ENCODE measurements at regions not wholly inside any gene's neighbourhood (a gene's known extent, or its start where the extent isn't known, plus 50 kb on each side); places are given as distances from the start of the nearest gene placed in this dataset.
A peak's percentile ranks its signal among the peaks of the same experiment; 100 is the strongest.
"Not testable (repeated sequence)": the region's sequence is repeated elsewhere in the genome, so short reads cannot be mapped to it uniquely, and the experiment has no call there.

DNA sequence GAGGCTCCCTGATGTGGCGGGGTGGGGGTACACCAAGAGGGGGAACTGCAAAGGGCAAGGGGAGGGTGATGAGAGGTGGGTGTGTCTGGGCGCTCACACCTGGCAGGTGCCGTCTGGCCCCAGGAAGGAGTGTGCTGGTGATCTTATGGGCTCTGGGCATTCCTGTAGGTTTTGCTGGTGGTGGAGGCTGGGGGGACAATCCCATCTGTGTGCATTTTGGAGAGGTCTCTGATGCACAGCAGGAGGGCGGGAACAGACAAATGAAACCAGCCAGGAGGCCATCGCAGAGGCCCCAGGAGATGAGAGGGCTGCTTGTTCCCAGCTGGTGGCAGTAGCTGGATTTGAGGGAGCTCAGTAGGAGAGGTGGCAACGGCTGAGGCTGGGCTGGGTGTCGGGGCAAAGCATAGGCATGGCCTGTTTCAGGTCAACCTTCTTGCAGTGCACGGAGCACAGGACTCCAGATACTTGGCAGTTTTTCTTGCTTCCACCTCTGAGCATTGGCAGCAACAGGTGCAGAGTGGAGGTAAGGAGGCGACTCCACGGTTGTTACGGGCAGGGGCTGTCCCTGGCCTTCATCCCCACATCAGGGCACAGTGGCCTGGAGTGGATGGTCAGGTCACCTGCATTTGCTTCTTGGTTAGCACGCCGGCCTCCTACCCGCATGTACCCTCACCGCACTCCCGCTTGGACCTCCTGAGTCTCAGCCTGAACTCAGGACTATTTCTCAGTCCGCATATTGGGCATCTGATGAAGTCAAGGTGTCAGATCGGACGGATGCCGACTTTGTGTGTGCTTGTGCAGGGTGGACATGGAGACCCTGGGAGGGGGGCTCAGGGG, 194.2 kb upstream of the HDAC4 start:
- no peak for FAIRE-seq
- DNase-seq (ENCODE audit: low spot score), result no peak

DNA sequence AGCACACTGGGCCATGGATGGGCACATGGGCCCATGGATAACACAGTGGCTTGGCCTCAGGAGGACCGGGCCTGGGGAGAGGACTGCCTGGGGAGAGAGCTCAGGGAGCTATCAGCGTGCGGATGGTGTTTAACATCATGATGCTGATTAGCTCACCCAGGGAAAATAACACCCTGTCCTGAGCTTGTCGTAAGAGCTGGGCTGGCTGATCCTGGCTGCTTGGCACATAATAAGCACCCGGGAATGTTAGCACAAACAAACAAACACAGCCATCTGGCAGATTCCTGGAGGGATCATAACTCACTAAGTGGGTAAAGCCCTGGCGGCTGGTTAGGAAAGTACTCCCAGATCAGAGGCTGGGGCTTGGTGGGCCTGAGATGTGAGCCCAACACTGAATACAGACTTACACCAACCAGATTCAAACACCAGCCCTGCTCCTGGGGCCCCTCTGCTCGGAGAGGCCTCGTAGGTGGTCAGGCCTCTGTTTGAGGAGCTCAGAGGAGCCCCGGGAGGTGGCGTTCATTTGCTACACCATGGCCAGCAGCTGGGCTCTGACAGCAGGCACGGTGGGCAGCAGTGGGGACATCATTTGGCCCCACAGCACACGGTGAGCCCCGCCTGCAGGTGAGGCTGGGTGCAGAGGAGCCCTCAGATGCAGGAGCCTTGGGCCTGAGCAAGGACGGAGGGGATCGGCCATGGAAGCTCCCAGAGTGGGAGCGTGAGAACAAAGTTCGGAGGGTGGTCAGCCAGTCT, 193.4 kb upstream of the HDAC4 start:
- DNase-seq (ENCODE audit: low spot score) (no peak), FAIRE-seq (no peak)

DNA sequence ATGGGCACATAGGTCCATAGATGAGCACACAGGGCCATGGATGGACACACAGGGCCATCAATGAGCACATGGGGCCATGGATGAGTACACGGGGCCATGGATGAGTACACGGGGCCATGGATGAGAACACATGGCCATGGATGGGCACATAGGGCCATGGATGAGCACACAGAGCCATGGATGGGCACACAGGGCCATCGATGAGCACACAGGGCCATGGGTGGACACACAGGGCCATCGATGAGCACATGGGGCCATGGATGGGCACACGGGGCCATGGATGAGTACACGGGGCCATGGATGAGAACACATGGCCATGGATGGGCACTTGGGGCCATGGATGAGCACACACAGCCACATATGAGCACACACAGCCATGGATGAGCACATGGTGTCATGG, 192.6 kb upstream of the HDAC4 start:
- DNase-seq (ENCODE audit: low spot score) (no peak), FAIRE-seq (no peak)

DNA sequence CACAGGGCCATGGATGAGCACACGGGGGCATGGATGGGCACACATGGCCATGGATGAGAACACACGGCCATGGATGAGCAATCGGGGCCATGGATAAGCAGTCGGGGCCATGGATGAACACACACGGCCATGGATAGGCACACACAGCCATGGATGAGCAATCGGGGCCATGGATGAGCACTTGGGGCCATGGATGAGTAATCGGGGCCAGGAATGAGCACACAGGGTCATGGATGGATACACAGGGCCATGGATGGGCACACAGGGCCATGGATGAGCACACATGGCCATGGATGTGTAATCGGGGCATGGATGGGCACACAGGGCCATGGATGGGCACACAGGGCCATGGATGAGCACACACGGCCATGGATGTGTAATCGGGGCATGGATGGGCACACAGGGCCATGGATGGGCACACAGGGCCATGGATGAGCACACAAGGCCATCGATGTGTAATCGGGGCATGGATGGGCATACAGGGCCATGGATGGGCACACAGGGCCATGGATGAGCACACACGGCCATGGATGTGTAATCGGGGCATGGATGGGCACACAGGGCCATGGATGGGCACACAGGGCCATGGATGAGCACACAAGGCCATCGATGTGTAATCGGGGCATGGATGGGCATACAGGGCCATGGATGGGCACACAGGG, 191.9 kb upstream of the HDAC4 start:
- peak; percentile 5 for FAIRE-seq
- not testable (repeated sequence) for DNase-seq (ENCODE audit: low spot score)

DNA sequence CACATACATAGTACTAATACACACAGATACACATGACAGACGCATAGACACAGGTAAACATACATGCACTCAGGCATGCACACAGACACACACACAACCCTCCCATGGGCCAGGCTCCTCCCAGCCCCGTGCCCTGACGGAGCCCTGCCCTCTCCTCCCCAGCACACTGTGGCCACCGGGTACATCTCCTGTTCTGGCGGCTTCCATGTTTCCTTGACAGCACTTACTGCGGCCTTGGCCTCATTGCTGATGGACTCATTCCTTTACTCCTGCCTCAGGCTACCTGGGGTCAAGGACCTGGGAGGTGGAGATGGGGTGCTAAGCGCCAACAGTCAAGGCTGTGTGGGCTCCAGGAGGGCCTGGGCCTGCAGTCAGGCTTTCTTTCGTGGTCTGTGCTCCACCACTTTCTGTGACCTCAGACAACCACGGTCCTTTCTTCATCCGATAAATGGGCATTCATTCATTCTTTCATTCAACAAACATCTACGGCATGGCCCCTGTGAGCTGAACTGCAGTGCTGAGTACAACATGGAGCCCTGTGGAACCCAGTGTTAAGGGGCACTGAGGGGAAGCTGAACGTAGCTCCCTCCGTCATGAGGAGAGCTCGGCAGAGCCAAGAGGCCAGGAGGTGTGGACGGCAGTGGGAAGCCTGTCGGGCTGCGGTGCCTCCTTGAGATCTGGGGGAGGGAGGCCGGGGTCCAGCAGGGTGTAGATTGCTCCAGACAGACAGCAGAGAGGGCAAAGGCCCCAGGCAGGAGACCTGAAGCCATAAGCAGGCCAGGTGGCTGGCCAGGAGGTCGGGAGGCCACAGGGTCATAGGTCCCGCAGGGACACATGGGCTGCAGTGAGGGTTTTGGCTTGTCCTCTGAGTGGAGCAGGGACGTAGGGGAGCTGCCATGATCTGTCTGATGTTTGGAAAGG, 190.4 kb upstream of the HDAC4 start:
- no peak for DNase-seq (ENCODE audit: low spot score)
- FAIRE-seq, result no peak

DNA sequence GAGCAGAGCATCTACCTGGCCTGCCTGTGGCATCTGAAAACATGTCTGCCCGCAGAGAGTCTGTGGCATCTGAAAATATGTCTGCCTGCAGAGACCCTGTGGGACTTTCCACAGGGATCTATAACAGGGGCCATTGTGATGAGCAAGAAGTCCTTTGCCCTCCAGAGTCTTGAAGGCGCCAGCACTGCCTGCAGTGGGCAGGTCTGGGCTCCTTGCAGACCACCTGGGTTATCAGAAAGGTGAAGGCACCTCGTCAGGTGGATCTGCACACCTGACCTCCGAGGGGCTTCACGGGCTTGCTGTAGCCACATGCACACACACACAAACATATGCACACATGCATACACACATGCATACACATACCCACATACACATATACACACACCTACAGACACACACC, 189.5 kb upstream of the HDAC4 start:
- no peak for DNase-seq (ENCODE audit: low spot score)
- FAIRE-seq, result no peak

DNA sequence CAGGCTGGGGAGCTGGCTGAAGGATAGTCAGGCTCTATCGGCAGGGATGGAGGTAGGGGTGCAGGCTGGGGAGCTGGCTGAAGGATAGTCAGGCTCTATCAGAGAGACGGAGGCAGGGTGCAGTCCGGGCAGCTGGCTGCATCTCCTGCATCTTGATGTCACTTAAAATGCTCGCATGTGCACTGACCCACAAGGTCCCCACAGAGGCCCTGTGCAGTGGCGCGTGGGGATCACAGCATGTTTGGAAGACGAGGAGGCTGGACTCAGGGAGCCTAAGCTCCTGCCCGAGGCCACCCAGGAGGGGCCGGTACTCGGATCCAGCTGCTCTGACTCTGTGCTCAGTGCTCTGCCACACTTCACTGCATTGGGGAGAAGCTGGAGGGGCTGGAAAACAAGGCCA, 189.0 kb upstream of the HDAC4 start:
- no peak for FAIRE-seq
- no peak for DNase-seq (ENCODE audit: low spot score)

DNA sequence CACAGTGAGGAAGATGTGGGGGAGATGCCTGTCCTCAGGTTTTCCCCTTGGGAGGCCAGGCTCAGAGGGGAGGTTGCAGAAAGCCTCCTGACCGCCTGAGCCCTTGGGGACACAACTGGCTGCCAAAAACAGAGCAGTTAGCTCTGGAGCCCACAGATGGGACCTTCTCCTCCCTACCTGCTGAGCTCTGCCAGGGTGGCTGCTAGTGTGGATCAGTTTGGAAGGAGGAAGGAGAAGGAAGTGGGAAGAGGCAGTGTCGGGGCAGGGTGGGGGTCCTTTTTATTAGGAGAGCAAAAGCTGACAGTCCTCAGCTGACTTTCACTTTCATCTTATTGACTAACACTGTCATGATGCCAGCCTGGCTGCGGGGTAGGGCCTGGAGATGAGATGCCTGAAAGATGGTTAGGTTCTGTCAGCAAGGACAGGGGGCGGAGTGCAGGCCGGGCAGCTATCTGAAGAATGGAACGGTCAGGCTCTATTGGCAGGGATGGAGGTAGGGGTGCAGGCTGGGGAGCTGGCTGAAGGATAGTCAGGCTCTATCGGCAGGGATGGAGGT, 188.5 kb upstream of the HDAC4 start:
- DNase-seq (ENCODE audit: low spot score) (no peak), FAIRE-seq (no peak)

DNA sequence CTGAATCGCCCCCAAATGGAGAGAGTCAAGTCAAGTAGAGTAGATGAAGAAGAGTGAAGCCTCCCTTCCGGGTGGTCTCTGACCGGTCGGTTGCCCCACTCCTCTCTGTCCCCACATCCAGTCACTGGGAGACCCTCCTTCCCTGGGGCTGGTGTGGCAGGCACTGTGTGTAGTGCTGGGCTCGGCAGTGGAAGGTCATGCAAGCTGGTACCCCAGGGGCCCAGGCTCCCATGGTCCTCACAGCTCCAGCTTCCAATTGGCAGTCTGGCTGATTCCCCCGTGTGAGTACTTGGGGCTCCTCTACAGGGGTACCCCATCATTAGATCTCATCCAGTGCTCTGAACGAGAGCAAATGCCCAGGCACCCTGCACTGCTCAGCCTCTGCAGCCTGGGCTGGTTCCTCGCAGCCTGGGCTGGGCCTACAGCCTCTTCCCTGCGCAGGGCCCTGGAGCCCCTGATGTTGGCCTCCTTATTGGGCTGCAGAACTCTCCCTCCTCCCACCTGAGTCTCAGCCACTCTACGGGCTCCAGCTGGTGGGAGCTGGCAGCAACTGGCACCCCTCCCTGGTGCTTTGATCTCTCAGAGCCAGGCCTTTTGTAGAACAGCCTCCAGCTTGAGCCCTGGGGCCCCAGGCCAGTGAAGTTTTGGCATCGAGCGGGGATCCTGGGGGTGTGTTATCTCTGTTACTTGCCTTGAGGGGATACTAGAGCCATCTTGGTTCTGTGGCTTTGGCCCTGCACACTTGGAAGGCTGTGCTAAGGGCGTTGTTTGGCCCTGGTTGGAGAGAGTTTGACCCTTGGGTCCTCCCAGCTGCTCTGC, 187.8 kb upstream of the HDAC4 start:
- FAIRE-seq, result no peak

DNA sequence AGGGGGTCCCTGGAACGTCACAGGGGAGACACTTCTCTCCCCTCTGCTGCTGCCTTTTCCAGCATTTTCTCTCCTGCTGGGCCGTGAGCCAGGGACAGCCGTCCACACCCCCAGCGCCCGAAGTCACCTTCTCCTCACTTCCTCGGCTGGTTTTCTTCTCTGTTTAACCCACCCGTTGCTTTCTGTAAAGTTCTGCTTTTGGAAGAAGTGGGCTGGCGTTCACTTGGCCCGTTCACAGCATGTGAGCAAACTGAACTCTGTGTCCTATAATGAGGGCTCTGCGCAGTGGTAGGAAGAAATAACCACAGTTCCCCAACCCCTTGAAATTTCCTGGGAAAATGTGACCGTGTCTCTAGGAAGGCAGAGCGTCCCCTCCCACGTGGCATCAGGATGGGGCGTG, 187.0 kb upstream of the HDAC4 start:
- DNase-seq (ENCODE audit: low spot score), result no peak
- FAIRE-seq, result no peak

More for the DNA sequence above, 187.8 kb upstream of the HDAC4 start:
- DNase-seq (ENCODE audit: low spot score), result no peak

- no peak for DNase-seq (ENCODE audit: low spot score)
- FAIRE-seq, result no peak
Measured at GRCh38 chr2:239587311-239587731, 186.5 kb upstream of the HDAC4 start.

GRCh38 chr2:239586651-239587310, 186.0 kb upstream of the HDAC4 start:
- FAIRE-seq, result no peak
- DNase-seq (ENCODE audit: low spot score), result no peak

- no peak for FAIRE-seq
- DNase-seq (ENCODE audit: low spot score), result peak; percentile 21
Measured at GRCh38 chr2:239585422-239585821, 184.6 kb upstream of the HDAC4 start.

DNA sequence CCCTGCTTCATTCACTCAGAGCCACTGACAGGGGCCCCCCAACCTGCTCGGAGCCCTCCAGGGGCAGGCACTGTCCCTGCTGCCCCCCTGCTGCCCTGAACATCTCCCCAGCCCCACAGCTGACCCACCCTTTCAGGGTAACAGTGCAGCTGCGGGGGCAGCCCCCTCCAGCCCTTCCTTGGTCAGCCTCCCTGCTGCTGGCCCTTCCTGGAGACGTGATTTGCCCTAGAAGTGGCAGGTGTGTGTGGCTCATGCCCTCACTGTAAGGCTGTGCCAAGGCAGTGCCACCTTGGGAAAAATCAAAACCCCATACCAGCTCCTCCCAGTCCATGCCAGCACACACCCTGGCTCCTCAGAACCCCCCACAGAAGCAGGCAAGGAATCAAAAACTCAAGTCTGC, 184.2 kb upstream of the HDAC4 start:
- no peak for FAIRE-seq
- no peak for DNase-seq (ENCODE audit: low spot score)

DNA sequence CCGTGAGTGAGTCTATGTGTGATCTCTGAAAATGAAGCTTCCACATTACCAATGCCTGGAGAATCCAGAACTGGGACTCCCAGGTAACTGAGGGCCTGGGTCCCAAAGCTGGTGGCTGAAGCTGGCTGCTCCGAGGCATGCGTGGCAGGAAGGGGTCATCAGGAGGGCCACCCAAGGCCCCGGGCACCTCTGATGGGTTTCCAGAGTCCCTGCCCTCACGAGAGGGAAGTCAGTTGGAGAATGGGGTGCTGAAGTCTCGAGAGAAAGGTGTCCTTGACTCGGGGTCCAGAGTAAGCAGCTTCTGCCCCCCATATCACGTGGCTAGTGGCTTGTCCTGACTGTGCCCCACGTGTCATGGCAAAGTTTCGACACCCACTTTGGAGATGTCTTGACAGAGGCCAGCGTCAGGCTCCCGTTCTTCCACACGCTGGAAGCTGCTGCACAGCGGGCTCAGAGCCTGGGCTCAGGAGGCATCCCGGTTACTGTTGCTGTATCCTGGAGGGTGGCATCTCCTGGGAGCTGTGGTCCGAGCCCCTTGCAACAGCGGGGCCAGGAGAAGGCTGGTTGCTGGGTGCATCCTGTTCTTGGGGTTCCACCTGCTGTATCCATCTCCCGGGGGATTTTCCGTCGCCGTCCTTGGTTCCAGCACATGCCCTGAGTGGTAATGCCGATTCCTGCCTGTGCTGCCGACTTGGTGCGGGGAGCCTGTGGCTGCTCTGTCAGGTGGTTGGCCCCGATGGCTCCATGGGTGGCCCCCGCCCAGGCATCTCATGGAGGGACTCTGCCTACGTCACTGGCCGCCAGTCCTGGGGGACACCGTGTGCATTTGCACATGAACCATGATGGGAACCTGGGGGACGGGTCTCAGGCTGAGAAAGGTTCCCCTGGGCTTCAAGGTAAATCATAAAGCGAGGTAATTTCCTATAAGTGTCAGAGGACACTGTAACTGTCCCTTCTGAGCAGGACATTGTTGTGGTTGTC, 183.3 kb upstream of the HDAC4 start:
- FAIRE-seq (no peak), DNase-seq (ENCODE audit: low spot score) (no peak)

DNA sequence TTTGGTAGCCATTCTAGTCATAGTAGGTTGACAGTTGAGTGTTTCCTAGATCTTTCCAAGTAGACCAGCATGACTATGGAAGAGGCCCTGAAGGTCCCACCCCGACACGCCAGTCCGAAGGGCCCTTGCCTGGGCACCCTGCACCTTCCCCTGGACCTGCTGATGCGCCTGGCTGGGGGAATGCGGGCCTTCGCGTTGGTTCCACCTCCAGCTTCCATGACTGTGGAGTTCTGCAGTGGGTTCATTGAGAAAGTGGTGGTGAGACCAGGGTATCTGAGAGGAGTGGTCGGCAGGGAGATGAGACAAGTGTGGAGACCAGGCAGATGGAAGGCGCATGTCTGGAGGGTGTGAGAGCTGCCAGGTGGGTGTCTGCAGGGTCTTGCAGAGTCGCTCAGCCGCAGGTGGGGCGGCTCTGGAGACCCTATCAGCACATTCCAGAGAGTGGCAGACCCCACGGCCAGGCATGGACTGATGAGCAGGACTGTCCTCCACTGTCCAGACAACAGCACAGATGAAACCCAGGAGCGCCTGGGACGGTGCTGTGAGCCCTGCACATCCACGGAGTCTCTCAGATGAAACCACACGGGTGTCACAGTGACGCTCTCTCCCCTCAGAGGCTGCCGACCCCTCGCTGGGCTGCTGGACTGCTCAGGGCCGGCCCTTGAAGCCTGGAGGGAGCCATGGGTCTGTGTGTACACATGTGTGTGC, 182.5 kb upstream of the HDAC4 start:
- DNase-seq (ENCODE audit: low spot score) (no peak), FAIRE-seq (no peak)

DNA sequence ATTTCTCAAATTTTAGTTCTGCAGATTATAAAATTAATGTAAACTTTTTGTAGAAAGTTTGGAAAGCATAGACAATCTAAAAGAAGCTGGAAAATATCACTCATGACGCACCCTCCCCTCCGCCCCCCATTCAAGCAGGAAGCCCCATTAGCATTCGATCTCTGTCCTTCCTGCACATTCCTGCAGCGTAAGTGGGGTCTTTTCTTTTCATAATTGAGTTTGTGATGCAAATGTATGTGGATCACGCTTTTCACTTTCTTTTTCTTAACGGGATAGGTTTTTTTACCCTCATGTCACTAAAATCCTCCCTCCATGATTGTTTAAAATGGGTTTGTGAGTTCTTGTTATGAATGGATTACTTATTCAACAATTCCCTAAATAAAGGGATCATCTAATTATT, 181.7 kb upstream of the HDAC4 start:
- FAIRE-seq, result no peak
- no peak for DNase-seq (ENCODE audit: low spot score)
